ENCODE measurements at regions not wholly inside any gene's neighbourhood (a gene's known extent, or its start where the extent isn't known, plus 50 kb on each side); places are given as distances from the start of the nearest gene placed in this dataset.

DNA sequence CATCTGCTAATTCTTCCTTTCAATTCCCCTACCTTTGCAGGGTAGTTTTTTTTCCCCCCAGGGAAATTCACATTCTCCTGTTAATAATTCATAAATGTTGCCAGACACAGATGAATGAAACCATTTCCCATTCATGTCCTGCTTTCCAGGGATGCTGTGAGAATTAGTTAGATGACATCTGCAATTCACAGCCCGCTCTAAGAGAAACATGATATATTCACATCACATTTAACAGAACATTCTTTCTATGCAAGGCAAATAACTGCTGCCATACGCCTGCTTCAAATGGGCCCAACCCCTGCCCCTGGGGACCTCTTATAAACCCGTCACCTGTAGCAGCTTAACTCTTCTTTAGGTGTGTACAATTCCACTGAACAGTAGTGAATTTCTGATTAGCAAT lies 110.6 kb upstream of the CTAGE1 start:
- TF ChIP-seq, protein P1, sequence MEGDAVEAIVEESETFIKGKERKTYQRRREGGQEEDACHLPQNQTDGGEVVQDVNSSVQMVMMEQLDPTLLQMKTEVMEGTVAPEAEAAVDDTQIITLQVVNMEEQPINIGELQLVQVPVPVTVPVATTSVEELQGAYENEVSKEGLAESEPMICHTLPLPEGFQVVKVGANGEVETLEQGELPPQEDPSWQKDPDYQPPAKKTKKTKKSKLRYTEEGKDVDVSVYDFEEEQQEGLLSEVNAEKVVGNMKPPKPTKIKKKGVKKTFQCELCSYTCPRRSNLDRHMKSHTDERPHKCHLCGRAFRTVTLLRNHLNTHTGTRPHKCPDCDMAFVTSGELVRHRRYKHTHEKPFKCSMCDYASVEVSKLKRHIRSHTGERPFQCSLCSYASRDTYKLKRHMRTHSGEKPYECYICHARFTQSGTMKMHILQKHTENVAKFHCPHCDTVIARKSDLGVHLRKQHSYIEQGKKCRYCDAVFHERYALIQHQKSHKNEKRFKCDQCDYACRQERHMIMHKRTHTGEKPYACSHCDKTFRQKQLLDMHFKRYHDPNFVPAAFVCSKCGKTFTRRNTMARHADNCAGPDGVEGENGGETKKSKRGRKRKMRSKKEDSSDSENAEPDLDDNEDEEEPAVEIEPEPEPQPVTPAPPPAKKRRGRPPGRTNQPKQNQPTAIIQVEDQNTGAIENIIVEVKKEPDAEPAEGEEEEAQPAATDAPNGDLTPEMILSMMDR (IDR thresholded peaks at IDR 0.05; ENCODE audit: low read length), result no peak
- TF ChIP-seq EZH2phosphoT487 (IDR thresholded peaks at IDR 0.05; ENCODE audit: low read length), result no peak

Measured in MM.1S (cell line).